Stimulated activated CD4-positive, alpha-beta T cell treated with anti-CD3 and anti-CD28 coated beads, Interleukin-2, amount 100 ng/mL, for 24 hours (primary cell): ENCODE measurements at regions not wholly inside any gene's neighbourhood (a gene's known extent, or its start where the extent isn't known, plus 50 kb on each side); places are given as distances from the start of the nearest gene placed in this dataset.

Source experiments
- DNase-seq, 2 donors: peaks; one replicate each; pipeline ENCODE4 v3.0.0-alpha.2; 2020

GRCh38 chr3:188077160-188077799 is 76.7 kb upstream of the LPP start:
- no peak for DNase-seq

DNA sequence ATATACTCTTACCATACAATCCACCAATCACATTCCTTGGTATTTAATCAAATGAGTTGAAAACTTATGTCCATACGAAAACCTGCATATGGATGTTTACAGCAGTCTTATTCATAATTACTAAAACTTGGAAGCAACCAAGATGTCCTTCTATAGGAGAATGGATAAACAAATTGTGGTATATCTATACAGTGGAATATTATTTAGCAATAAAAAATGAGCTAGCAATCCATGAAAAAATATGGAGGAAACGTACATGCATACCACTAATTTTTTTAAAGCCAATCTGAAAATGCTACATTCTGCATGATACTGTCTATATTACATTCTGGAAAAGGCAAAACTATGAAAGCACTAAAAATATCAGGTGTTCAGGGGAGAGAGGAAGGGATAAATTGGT is 73.9 kb upstream of the LPP start:
- no peak for DNase-seq

DNA sequence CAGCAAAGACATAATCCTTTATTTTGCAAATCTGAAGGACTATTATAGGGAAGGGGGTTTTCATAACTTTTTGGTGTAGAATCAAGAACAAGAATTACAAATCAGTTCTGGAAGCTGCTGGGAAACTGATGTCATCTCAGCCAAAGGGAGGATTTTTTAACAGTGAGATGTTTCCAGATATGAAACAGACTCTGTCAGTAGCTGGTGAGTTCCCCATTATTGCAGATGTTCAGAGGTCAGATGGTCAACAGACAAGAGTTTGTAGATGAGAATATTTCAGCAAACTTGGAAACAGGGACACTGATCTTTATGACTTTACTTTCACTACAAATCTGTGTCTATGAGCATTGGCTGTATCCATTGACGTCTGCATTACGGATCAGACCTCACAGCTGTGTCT is 71.9 kb upstream of the LPP start:
- DNase-seq, result no peak

DNA sequence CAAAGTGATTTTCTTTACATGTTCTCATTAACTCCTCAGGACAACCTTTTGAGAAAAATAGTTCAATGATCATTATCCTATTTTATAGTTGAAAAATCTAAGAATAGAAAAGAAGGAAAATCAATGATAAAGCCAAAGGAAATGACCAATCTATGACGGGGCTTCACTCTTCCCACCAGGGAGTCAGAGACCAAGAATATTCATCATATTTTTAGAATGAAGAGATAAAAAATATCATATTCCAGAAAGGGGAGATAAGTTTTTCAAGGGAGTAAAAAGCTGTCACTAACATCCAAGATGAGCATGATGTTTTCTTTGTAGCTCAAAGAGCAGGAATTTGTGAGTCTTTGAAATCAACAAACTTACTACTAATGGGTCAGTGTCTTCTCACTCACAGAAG is 71.5 kb upstream of the LPP start:
- DNase-seq, result no peak

DNA sequence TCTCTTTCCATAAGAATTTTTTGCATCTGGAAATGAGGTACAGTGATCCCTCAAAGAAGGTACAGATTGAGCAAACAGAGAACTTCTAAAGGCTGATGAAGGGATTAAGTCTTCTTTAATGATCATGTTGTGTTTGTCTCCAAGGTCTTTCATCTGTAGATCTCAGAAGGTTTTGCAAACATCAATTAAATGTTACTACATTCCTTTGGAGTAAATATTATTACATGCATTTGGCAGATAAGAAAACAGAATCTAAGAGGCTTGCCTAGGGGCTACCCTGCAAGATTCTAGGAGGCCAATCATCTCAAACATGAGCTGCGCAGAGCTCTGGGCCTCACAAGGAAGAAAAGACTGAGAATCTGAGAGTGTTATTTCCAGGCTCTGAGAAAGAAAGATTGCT is 70.9 kb upstream of the LPP start:
- DNase-seq, result no peak

- no peak for DNase-seq
These were observed 69.0 kb upstream of the LPP start for GRCh38 chr3:188084752-188085583.

GRCh38 chr3:188085584-188086560 is 68.1 kb upstream of the LPP start:
- no peak for DNase-seq

GRCh38 chr3:188088948-188089685 is 64.8 kb upstream of the LPP start:
- no peak for DNase-seq

GRCh38 chr3:188090620-188091309 is 63.2 kb upstream of the LPP start:
- DNase-seq, result no peak

DNA sequence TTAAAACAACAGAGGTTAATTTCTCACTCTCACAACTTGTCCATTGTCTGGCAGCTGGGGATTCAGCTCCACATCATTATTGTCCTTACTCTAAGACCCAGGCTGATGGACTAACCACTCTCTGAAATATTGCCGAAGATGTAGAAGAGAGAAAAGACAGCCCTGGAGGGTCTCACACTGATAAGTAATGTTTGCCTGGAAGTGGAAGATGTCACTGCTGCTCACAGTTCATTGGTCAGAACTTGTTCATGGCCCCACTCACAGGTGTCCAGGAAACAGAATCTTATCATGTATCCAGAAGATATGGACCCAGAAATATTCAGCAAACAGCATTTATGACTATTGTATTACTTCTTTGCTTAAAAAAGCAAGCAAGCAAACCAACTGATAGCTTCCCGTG is 62.2 kb upstream of the LPP start:
- DNase-seq, result no peak

DNA sequence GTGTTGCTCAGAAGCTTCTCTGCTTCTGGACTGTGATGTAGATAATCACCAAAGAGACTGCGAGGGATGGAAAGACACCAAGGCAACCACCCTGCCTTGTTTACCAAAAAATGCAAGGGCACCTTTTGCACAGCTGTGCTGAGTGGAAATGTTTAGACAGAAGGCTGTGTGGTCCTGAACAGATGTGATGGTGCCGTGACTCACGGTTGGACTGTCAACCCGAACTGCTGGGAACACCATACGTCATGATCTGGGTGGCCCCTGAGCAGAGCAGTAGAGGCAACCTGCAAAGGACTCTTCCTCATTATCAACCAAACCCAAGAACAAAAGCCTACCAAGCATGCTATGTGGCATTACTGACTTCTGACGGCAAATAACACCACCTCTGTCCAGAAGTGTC is 61.3 kb upstream of the LPP start:
- DNase-seq, result peak; percentile 48 to 56

- no peak for DNase-seq
These were observed 58.5 kb upstream of the LPP start for GRCh38 chr3:188095431-188095830.

DNA sequence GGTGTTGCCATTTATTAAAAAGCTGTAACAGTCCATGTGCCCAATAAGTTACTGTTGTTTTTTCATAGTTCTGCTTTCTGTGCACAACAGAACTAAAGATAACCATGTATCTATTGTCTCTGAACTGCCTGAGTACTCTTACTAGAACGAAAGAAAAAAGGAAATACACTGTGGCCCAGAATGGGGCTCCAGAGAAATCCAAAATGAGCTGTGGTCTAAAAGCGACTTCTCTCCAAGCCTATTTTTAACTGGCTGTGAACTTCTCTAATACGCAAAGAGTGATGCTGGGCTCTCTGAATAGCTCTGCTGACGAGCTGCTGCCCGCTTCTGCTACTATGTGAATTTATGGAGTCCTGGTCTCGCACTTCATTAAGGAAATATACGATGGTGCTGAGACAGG is 56.2 kb upstream of the LPP start:
- DNase-seq, result no peak

DNA sequence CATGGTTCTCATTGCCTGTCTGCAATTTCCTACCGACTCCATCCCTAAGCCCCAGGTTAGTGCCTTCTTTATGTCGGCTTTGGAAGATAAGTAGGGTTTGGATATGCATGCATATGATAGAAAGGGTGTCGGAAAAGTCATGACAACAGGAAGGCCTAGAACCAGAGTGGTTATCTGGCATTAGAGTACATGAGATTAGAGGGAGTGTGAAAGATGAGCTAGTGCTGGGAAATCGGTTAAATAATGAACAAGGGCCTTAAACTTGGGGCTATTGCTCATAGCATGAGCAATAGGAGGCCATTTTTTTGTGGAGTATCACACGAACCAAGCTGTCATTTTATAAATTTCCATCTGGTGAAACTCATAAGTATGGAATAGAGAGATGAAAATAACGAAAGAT is 54.0 kb upstream of the LPP start:
- no peak for DNase-seq

DNA sequence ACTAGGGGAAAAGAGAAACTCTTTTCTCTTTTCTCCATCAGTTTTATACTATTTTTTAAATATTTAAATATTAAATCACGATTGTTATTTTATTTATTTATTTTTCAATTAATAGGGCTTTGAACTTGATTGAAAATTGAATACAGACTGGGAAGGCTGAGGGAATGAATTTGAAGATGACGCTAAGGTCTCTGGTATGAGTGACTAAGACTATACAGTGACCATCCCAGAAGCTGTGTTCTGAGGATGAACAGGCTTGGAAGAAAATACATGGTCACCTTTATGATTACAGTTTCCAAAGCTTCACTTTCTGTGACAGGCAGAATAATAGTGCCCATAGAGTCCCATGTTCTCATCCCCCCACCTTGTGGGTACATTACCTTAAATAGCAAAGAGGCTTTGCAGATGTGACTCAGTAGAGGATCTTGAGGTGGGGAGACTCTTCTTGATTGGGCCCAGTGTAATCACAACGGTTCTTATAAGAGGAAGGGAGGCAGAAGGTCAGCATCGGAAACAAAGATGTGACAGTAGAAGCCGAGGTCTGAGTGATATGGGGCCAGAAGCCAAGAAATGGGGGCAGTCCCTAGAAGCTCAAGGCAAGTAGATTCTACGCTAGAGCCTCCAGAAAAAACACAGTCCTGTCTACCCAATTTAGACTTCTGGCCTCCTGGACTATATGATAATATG is 51.0 kb upstream of the LPP start:
- no peak for DNase-seq

GRCh38 chr3:188104050-188104449 is 49.9 kb upstream of the LPP start:
- DNase-seq, result no peak
